NOMO-1 treated with DMSO at 0.1 percent for 48 hours (cell line): ENCODE measurements at regions not wholly inside any gene's neighbourhood (a gene's known extent, or its start where the extent isn't known, plus 50 kb on each side); places are given as distances from the start of the nearest gene placed in this dataset.

Experiments used
- DNase-seq: peaks from one replicate; lab custom pipeline; 2025; ENCODE audit not compliant: unreplicated experiment; lab: John Stamatoyannopoulos, UW

DNA sequence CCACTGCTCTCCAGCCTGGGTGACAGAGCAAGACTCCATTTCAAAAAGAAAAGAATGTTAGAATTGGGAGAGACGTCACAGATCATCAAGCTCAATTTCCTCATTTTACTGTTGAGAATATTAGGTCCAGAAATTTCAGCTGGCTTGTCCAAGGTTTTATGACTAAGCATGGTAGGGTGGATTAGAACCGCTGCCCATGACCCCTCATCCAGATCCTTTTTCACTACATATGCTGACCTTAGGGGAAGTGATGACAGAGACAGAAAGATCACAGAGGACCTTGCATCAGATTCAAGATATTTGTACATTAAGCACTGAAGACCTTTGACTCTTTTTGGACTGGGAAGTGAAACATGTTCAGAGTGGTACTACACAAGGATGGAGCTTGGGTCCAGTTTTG, 134.5 kb downstream of the ADAMTS15 start:
- no peak for DNase-seq

DNA sequence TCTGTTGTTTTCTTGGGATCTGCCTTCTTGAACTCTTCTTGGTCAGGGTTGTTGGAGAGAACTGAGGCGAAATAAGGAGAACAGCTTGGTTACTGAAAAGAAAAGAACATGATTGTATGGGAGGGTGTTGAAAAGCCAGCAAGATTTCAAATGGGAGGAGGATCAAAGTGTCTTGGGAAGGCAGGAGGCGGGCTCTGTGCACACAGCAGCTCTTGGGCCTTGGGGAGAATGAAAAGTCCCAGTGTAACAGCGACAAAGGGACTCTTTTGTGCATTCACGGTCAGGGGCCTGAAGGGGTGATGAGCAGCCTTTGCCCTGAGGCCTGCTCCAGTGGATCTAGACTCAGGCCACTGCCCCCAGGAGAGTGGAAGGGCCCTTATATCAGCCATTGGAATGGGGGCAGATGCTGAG, 135.4 kb downstream of the ADAMTS15 start:
- no peak for DNase-seq

DNA sequence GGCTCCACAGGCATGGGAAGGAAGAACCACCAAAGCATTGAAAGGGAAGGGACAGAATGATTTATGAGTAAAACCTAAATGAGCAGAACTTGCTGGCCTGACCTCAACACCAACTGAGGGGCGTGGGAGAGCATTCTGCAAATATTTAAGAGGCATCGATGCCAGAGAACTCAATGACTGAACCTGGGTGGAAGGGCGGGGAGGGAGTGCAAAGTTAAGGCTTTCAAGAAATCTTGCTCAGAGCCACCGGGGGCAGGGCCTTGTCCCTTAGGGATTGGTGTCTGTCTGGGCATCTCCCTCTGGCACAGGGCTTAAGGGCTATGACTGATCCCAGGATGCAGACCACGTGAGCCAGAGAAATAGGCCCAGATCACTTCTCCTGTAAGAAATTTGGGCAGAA, 137.1 kb downstream of the ADAMTS15 start:
- DNase-seq = no peak

DNA sequence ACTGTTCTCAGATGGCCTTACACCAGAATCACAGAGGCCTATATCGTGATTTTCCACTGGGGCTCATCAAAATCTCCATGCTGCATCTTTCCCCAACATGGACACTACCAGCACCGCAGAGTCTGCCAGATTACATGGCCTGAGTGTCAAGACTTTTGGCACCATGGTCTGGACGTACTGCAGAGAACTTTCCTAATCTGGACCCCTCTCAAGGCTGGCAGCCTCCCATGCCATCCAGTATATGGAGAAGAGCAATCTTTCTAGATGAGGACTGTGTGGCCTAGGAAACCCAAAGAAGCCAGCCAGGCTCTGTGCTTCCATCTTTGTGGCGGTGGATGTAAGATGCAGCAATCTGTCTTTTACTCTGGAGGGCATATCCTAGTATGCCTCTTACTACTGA, 139.2 kb downstream of the ADAMTS15 start:
- DNase-seq = no peak

DNA sequence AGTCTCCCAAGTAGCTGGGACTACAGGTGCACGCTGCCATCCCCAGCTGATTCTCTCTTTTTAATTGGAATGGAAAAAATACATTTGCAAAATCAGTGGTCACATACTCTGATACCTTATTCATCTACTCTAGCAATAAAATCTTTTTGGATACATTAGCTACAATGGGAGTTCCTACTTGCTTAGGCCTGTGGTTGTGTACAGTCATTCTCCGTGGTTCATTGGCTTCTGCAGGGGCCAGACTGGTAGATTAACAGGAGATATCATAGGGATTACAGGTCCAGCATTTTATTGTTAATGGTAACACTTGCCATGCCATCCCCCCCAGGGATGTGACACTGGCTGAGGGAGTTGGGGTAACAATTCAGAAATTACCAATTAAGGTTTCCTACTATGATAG, 140.0 kb downstream of the ADAMTS15 start:
- no peak for DNase-seq

DNA sequence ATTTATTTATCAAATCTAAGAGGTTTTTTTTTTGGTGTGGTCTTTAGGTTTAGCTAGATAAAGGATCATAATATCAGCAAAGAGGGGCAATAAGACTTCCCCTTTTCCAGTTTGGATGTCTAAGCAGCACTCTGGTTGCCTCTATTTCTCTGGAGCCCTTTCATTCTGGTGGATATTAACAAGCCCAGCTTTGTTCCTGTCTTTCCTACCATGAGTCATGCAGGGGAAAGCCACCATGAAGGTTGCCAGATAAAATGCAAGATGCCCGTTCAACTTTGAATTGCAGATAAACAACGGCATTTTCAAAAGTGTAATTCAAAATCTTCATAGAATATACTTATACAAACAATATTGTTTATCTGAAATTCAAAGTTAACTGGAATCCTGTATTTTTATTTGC, 143.6 kb downstream of the ADAMTS15 start:
- DNase-seq = no peak

DNA sequence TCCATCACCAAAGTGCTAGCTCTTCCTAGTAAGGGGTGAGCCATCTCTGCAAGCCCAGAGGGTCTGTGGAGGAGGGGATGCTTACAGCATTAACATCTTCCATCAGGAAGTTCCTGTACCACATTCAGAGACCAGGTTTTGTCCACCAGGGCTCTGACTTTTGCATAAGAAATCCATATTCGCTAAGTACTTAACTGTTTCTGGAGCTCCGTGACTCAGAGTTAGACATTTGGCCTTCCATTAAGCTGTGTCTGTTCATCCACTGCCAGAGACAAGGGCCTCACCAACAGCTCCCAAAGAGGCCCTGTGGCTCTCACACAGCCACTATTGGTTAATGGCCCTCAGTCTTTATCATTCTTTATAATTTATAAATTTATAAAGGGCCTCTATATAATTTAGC, 144.6 kb downstream of the ADAMTS15 start:
- DNase-seq = no peak

DNA sequence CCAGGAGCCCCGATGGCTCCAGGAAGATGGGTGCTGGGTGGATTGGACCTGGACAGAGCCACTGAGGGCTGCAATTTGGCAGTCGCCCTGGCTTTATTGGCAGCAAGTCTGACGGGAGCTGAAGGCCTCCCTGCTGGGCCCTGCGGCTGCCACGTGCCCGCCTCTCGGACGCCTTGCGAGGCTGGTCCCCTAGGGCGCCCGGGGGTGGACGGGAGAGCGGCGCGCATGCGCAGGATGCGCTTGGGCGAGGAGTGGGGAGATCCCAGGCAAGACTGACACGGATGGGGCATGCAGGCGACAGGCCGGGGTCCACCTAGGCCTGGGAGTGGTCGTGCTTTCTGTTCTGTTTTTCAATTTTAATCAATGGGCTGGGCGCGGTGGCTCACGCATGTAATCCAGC, 150.0 kb downstream of the ADAMTS15 start:
- no peak for DNase-seq

DNA sequence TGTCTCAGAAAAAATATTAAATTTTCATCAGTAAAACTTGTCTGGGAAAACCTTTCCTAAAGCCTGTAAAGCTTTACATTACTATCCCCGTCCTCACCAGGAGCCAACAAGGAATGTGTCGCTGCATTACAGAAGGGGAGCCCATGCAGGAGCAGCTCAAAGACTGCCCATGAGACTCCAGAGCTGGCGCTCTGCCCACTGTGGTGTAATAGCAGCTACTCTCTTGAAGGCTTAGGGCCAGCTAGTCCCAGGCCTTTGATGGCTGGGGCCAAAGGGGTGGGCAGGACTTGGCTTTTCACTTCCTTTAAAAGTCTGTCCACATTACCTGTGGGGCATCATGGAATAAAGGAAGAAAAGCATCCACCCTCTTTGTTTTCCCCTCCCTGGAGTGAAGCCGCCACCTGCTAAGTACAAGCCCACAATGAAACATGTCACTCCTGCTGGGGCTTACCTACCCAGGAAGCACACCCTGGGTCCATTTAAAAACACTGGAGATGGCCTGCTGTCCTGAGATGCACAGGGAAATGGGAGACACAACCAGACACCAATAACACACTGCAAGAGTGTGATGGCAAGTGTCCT, 150.7 kb downstream of the ADAMTS15 start:
- DNase-seq = no peak

DNA sequence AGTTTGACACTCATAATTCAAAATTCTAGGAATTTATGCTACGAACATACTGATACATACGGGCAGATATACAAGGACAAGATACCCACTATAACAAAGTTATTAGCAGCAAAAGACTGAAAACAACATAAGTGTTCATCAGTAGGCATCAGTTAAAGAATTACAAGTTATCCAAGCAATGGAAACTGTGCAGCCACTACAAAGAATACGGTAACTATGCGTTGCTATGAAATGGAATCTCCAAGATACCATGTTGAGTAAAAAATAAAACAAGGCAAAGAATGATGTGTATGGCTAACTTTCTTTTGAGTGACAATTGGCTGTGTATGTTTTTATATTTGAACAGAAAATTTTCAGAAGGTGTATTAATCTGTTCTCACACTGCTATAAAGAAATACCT, 151.7 kb downstream of the ADAMTS15 start:
- DNase-seq = no peak

DNA sequence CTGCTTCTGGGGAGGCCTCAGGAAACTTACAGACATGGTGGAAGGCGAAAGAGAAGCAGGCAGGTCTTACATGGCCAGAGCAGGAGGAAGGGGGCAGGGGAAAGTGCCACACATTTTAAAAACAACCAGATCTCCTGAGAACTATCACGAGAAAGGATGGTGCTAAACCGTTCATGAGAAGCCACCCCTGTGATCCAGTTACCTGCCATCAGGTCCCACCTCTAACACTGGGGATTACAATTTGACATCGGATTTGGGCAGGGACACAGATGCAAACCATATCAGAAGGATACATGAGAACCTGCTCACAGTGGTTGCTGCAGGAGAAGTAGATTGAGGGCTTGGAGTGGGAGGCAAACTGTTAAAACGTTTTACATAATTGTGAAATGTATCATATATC, 152.2 kb downstream of the ADAMTS15 start:
- no peak for DNase-seq

DNA sequence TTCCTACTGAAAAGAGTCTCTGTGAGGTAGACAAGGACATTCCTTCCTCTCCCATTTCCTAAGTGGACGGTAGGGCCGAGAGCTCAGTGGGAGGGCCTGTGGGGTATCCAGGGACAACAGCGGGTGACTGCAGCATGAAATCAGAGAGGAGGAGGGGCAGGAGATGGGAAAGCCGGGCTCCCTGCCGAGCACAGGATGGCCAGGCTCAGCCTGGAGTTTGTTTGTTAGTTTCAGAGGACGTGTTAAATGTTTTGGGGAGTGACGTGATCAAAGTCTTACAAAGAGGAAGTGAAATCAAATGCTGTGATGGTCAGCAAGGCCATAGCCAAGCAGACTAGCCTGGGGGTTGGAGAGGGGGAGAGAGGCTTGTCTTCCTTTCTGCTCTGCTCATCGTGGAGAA, 152.7 kb downstream of the ADAMTS15 start:
- DNase-seq = no peak

DNA sequence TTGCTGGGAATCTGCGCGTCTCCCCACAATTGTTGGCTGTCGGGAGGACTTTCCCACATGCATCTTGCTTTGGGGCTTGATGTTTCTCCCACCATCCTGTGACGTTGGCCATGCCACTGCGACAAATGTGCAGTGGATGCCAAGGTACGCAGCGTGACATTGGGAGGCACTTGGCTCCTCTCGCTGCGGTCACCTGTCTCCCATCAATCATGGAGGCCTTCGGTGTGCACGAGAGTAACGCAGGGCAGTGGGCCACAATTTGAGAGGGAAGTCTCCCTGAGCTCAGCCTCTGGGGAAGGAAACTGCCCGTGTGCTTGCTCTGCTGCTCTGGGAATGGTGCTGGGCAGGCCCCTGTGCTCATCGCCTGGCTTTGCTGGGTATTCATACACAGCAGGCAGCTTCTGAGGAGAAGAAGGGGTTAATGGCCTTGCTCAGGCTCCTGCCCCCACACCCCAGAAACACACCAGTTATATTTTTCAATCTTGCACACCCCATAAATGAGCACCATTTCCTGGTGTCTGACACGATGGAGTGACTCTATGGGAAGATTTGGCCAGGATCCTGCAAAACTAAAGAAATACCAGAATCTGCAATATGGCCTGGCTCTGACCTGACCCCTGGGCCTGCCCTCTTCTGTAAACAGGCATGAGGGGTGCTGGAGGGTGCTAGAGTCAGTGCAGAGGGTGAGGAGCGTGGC, 153.5 kb downstream of the ADAMTS15 start:
- DNase-seq = no peak

DNA sequence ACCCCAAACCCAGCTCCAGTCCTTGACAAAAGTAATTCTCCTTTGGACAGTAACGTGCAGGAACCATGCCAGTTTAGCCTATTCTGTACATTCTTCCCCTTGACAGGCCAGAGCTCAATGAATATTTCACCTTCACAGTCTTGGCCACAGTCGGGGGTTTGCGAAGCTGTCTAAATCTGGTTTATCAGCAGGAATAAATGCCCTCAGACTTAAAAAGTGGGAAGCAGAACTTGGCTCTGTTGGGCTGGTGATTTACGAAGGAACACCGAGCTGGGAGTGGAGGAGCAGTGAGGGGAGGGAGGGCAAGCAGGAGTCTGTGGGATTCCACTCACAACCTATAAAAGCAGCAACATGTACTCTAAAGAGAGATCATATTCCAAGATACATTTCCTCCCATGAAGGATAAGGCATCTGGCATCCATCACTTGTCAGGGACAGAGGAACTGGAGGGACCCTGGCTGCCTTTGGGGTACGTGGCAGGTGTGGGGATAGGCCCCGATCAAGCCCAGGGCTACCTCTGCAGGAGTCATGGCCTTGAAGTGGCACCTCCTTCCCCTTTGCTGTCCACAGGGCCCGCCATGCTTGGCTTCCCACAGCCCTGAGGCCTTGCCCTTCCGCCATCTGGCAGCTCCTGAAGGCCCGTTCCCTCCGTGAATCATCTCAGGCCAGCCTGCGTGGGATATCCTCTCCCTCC, 154.3 kb downstream of the ADAMTS15 start:
- DNase-seq = no peak

DNA sequence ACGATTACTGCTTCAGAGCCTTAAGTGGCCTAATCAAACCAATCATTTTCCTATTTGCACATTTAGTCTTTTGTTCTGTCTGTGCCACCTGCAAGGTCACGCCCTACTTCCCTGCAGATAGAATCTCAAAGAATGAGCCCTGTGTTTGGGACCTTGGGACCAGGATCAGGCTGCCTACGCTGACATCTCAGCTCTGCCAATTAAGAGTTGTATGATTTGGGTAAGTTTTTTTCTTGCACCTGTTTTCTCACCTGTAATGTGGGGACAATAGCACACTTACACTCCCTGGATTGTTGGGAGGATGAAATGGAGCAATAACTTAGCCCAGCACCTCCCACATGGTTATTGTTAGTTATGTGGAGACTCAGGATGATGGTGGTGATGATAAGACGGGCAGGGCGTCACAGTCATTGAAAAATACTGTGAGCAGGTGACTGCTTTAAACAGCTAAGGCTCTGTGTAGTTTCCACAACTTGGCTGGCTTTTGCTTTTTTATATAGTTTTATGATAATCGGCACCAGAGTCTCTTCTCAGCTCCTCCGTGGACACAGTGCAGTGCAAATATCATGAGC, 155.0 kb downstream of the ADAMTS15 start:
- DNase-seq = no peak

DNA sequence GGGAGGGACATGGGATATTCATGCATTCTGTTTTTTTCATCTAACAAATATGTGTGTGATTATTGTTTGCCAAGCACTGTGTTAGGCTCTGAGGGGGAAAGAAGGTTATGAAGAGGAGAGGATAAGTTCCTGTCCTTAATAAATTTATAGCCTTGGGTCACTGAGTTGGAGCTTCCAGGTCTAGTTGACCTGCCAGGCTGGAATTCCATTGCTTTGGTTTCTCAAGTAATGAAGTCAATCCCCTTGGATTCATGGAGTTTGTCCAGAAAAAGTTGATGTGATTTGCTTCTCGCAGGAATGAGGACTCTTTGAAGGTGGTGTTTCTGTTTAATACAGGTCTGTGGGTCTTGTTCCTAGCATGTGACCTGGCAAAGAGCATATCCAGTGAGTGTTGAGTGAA, 156.2 kb downstream of the ADAMTS15 start:
- no peak for DNase-seq

DNA sequence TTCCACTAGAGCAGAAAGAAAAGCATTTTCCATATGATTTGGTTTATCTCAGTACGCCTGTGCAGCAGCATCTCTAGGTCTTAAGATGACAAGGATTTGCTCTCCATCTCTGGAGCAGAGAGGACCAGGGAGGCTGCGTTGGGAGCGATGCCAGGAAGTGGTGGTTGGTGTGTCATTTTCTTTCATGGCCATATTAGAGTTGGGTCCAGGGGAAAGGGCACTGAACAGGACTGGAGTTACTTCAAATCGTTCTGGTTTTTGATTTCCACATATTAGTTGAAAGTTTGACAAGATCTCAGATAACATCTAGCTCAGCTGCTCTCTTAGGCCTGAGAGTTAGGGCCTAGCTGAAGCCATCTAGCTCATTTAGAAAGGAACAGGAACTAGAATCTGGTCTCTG, 157.7 kb downstream of the ADAMTS15 start:
- no peak for DNase-seq

DNA sequence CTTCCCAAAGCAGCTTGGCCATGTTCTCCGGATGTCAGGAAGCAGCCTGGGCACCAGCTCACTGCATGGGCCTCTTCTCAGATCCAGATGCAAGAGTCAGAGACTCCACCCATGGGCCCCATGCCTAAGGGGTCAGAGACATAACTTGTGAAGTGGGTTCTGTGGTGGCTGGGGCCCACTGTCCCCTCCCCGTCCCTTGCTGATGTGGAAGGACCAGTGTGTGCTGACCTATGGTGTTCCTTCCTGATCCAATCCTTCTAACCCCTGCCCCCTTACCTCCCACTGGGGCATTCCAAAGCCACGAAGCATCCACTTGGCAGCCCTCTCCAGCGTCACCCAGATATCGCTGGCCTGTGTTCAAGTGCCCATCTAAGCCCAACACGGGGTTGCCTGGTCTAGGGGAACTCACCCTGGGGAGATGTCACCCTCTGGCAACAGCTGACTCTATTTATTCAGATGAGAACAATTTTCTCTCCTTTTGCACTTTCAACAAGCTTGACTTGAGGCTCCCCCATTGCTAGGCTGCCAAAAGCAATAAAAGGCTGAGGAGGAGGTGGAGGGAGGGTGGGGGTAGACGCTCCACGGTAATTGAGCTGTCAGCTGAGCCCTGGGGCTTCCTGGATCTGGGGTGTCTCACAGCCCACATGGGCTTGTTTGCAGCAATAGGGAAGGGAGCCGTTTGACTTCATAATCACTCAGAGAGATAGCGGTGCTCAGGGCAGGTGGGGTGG, 158.5 kb downstream of the ADAMTS15 start:
- DNase-seq = no peak

DNA sequence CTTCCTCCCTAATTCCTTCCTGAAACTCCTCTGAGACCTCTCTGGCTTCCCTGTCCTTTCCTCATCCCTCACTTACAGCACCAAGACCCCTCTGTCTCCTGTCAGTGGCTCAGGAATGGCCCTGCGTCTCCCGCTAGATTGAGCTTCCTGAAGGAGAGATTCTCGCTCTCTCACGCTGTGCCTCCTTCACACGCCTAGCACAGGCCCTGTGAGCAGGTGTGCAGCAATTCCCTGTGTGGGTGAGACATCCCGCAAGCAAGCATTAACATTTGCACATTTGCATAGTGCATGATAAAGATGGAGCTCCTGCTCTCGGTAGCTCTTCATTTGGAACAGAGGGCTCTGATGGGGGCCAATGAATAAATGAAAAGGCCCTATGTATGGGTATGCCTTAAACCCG, 159.8 kb downstream of the ADAMTS15 start:
- DNase-seq = no peak

DNA sequence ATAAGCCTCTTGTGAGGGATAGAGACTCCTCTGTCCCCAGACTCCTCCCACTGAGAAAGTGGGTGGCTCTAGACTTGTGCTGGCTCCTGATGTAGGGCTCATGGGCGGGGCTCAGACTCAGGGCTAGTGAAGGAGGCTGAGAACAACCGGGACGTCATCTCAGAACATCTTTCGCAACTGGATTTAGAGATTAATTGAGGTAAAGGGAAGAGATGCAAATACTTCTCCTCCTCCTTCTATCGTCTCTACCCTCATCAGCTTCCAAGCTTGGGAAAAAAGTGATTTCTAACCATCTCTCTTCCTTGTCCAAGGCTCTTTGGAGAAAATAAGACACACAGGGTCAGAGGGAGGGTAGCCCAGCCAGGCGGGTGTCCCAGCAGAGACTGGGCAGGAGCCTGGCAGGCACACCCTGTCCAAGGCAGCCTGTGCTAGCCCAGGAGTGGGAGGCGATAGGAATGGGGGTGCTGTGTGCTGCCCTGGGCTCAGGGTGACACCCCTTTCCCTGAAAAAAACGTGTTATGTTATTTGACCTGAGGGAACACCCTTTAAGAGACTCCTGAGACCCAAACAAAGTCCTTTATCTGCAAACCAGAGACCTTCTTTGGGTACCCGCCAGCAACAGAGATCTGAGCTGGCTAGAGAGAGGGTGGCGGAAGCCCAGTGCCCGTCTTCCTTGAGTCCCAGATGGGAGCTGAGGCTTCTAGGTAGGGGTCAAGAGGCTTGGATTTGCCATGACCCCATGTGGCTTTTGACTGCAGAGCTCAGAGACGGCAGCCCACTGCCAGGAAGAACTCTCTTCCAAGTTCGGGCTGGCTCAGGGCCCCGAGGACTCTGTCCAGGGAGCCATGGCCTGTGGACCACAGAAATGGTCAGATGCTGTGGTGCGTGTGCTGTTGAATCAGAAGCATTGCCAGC, 160.9 kb downstream of the ADAMTS15 start:
- no peak for DNase-seq
